ENCODE measurements at regions not wholly inside any gene's neighbourhood (a gene's known extent, or its start where the extent isn't known, plus 50 kb on each side); places are given as distances from the start of the nearest gene placed in this dataset.

- TF ChIP-seq SIRT6 (IDR thresholded peaks at IDR 0.05; ENCODE audit: low read length) (no peak), SIX5 (IDR thresholded peaks at IDR 0.05; ENCODE audit: low read depth, low read length) (no peak), HDAC2 (IDR thresholded peaks at IDR 0.05; ENCODE audit: borderline replicate concordance in 1 of 2, low read depth in 2 of 2, low read length in 2 of 2) (no peak)
Measured at GRCh38 chr13:105702441-105702840, 833.0 kb downstream of the EFNB2 start (continued).
